ENCODE measurements at regions not wholly inside any gene's neighbourhood (a gene's known extent, or its start where the extent isn't known, plus 50 kb on each side); places are given as distances from the start of the nearest gene placed in this dataset.

GRCh38 chr21:39124681-39125251, 58.5 kb downstream of the PSMG1 start:
- no peak for DNase-seq

DNA sequence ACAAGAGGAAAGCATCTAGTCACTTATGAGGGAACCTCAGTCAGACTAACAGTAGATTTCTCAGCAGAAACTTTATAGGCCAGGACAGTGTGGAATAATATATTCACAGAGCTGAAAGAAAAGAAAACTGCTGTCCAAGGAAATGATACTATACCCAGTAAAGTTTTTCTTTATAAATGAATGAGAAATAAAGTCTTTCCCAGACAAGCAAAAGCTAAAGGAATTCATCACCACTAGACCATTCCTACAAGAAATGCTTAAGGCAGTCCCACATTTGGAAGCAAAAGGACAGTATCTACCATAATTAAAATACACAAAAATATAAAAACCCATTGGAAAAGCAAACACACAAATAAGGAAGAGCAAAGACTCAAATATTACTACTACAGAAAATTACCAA, 59.9 kb downstream of the PSMG1 start:
- no peak for DNase-seq

DNA sequence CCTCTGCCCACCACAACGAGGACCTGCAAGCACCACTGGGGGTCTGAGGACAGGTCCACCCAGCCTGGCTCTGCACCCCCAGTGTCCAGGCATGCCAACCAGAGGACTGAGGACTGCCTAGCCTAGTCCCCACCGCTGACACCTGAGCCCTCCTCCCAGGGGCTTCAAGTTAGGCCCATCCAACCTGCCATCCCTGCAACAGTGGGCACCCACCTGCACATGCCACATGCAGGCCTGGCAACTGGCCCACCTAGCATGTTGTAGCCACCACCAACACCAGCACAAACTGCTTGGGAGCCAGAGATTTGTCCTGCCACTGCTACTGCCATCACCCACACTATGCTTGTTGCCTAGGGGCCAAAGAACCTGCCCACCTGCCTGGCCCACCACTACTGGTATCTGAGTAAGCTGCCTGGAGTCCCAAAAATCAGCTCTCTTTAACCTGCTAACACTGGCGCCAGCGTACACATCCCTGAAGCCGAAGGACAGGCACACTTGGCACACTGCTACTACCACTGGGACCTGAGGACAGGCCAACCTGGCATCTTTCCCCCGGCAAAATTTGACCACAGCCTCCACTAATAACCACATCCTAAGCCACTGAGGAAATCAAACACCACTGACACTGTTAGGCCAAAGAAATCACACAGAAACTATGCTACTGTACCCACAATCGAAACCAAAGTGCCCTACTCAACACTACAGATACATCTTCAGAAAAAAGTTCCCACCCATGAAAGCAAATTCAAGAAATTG, 61.5 kb downstream of the PSMG1 start:
- DNase-seq = no peak

GRCh38 chr21:39120876-39121599, 62.2 kb downstream of the PSMG1 start:
- no peak for DNase-seq

GRCh38 chr21:39119891-39120290, 63.4 kb downstream of the PSMG1 start:
- no peak for DNase-seq

DNA sequence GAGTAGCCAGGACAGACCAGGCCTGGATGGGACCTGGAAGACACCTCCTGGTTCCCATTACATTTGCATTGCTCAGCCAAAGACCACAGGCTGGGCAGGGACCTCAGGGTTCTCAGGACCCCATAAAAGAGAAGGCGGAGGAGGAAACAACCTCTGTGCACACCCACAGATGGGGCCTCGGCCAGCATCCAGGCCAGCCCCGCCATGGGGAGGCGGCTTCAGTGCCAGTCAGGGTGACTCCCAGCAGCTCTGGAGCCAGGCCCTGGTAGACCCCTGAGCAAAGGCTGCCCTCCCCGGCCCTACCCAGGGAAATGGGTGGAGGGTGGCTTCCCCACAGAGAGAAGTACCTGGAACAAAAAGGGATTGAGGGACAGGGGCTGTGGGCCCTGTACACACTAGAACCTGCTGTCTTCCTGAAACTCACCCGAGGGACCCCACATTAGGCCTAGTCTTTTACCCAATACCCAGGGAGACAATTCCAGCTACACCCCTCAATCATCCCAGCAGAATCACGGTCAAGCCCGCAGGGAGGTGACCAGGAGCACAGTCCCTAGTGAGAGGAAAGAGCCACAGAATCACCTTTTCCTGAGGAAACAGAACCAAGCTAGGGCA, 64.5 kb downstream of the PSMG1 start:
- no peak for DNase-seq

DNA sequence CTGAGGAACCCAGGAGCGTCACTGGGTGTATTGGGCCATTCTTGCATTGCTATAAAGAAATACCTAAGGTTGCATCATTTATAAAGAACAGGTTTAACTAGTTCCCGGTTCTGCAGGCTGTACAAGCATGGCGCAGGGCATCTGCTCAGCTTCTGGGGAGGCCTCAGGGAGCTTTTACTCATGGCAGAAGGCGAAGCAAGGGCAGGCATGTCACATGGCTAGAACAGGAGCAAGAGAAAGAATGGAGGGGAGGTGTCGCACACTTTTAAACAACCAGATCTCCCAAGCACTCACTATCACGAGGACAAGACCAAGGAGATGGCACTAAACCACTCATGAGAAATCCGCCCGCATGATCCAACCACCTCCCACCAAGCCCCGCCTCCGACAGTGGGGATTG, 65.2 kb downstream of the PSMG1 start:
- no peak for DNase-seq

DNA sequence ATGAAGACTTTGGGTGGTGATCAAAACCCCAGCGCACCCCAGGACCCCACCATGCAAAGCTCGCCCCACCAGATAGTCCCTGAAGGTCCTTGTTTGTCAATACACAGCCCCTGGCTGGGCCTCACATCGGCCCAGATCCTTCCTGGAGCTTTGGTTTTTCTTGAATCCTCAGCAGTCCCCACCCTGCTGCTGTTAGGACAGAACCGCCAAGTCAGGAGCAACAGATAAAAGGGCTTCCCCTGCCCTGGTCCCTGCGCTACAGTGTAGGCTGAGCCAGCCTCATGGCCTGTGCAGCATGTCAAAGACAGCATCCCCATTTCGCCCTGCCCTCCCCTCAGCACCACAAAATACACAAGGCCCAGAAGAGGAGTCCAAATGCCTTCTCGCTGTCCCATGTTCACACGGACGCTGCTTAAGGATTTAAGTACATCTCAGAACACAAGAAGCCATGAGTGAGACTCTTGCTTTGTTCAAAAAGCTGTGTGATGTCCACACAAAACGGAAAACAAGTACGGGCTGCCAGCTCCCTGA, 65.7 kb downstream of the PSMG1 start:
- no peak for DNase-seq

GRCh38 chr21:39116761-39117439, 66.4 kb downstream of the PSMG1 start:
- no peak for DNase-seq

DNA sequence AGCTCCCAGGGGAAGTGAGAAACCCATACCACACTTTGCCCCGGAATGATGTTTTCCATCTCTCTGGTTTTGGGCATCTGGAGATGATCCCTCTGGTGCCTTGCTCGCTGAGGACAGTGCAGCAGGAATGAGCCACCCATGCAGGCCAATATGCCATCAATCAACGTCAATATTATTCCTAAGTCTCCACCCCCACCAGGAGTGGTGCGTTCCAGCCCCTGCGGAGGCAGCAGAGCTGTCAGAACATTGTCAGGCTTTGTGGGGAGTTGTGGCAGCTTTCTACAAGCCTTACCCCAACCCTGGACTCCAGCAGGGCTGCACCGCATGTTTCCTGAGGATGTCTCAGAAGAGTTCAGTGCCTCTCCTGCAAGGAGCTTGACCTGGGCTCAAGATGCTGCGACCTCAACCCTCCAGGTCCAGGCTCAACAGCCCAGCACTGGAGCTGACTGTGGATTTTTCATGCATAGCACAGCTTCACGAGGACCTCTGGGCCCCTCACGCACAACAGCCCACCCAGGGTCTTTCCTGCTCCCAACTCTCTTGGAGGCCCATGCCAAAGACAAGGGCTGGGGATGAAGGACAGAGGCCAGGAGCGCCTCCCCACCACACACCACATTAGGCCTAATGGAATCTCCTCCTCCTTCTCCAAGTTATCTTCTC, 67.5 kb downstream of the PSMG1 start:
- DNase-seq = no peak

GRCh38 chr21:39114871-39115575, 68.2 kb downstream of the PSMG1 start:
- DNase-seq = no peak

- no peak for DNase-seq
Observed at GRCh38 chr21:39111931-39112550, 71.2 kb downstream of the PSMG1 start.

GRCh38 chr21:39110431-39110830, 72.8 kb downstream of the PSMG1 start:
- DNase-seq = no peak

GRCh38 chr21:39109596-39110210, 73.5 kb downstream of the PSMG1 start:
- DNase-seq = no peak

DNA sequence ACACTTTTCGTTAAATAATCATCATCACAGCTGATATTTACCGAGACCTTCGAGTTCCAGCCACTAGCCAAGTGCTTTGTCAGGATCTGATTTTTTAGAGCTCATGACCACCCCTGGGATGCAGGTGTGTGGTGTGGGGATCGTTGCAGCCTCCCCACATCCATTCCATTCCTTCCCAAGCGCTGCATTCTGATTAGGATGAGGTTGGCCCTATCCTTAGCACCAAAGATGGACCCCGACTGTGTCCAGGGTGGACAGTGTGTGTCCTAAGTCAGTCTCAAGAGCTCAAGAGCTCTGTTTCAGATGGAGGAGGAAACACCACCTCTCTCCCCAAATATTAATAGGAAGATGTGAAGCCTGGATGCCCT, 74.1 kb downstream of the PSMG1 start:
- DNase-seq = no peak

DNA sequence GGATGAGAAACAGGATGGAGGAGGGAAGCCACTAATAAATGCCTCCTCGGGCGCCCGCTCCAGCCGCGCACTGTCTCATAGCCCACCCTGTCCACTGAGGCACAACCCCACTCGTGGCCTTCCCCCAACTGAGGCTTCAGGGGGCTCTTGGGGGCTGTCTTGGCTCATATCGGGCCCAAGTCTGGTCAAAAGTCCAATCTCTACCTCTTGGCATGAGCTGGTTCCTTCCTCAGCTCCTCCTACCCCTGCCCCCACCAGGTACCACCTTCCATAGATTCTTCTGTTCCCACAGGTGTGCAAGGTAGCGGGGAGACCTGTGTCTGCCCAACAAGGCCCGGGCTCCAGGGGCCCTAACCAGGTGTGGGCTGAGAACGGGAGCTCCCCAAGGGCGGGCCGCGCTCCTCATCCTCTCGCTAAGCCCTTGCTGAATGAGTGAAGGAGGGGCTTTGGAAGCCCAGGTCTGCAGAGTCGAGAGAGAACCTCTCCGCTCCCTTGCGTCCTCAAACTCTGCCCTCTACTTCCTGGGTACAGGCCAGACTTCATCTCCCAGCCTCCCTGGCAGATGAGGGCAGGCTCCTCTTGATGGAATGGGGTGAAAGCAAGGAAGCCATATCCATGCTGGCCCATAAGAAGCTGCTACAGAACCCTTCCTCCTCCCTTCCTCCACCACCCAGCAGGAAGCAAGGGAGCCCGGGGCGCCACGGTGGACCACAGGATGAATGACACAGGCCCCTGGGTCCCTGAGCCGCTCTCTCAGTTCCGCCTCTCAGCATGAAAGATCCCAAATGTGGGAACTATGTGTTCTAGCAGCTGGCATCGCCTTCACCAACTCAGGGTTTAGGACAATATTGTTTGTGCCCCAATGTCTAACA, 74.7 kb downstream of the PSMG1 start:
- no peak for DNase-seq

GRCh38 chr21:39107739-39108138, 75.5 kb downstream of the PSMG1 start:
- no peak for DNase-seq

DNA sequence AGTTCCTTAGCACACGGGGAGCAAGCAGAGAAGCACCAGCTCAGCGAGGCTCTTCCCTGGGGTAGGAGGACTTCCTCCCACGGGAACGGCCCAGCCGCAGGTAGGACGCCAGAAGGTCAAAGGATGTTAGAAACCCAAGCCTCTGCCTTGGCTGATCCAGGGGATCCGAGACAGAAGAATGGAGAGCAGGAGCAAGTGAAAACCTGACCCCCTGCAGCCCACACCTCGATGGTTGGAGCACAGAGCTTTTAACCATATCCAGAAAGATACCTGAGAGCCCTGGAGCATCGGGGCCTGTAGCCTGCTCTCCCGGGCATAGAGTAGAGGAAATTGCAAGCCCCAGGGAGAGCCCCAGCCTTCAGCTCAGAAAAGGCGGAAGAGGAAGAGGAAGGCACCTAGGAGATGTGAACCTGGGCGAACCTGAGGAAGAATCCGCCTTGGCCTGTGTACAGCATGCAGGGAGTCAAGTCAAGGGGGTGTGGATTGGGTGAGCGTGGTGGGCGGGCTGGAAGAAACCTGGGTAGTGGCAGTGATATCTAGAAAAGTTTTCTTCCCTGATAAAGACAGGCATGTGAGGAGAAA, 76.3 kb downstream of the PSMG1 start:
- no peak for DNase-seq

- DNase-seq = no peak
Observed at GRCh38 chr21:39105836-39106235, 77.4 kb downstream of the PSMG1 start.

All from activated CD4-positive, alpha-beta T cell treated with anti-CD3 and anti-CD28 coated beads, Interleukin-2, amount 50 U/mL, for 48 hours (primary cell).